HepG2 (cell line): ENCODE measurements at regions not wholly inside any gene's neighbourhood (a gene's known extent, or its start where the extent isn't known, plus 50 kb on each side); places are given as distances from the start of the nearest gene placed in this dataset.

Source experiments
- ATAC-seq: fragments of 200-7000 bp; cut with Tn5 transposase; 3 replicates; pipeline ENCODE4 v1.9.1; 2020; ENCODE audit warnings: mild to moderate bottlenecking, moderate library complexity
- BruUV-seq: library from RNA; stranded (reverse); fragments of 400-500 nt; replicated peaks from 2 replicates; lab custom pipeline; 2021; lab: Mats Ljungman, UMichigan
- CTCF ChIA-PET: fragments of 300-600 bp; formaldehyde crosslinking; extraction: SDS; loops from one replicate; lab custom pipeline; 2021; ENCODE audit warnings: low total read pairs, inconsistent platforms, low intra/inter-chr PET ratio; lab: Yijun Ruan, JAX
- POLR2A ChIA-PET: fragments of 350-600 bp; sonication (Branson Sonifier 250); formaldehyde crosslinking; loops from one replicate; lab custom pipeline; 2020; ENCODE audit warnings: antibody characterized with exemption, inconsistent platforms; lab: Yijun Ruan, JAX
- DNase-seq: peaks from one replicate; pipeline ENCODE4 v3.0.0-alpha.2; 2015; ENCODE audit warnings: low spot score
- FAIRE-seq: peaks from 3 replicates; lab custom pipeline; 2011; peaks lifted over from hg19 to GRCh38; lab: Jason Lieb, UNC
- H2AFZ ChIP-seq: one replicate; pipeline ENCODE4 v1.6.1; 2011; ENCODE audit warnings: low read length, inconsistent platforms
- H3K27ac ChIP-seq: fragments of 300-600 bp; 3 replicates; pipeline ENCODE4 v1.8.0; 2011; ENCODE audit warnings: mixed run types, mild to moderate bottlenecking, mixed read lengths, low read length, inconsistent platforms; ENCODE audit not compliant: insufficient read depth; ENCODE audit errors: extremely low read length
- H3K27me3 ChIP-seq, 2 experiments: fragments of 200-600 bp in 1 of 2; 2 replicates in 1 of 2; 3 replicates in 1 of 2; pipeline versions ENCODE4 v1.6.0 to v1.8.0; 2011; ENCODE audit warnings: low read length in 2 of 2, mild to moderate bottlenecking in 2 of 2, moderate library complexity in 2 of 2, inconsistent platforms in 1 of 2; ENCODE audit not compliant: insufficient read depth in 2 of 2, control insufficient read depth in 1 of 2
- H3K36me3 ChIP-seq, 2 experiments: fragments of 200-600 bp in 1 of 2; replicated peaks in 1 of 2; 2 replicates in 1 of 2; 3 replicates in 1 of 2; pipeline versions ENCODE4 v1.5.1 to v1.8.0; 2011; ENCODE audit warnings: low read length in 2 of 2, inconsistent platforms in 1 of 2; ENCODE audit not compliant: insufficient read depth in 2 of 2, control insufficient read depth in 1 of 2
- H3K4me1 ChIP-seq: 2 replicates; pipeline ENCODE4 v1.5.1; 2012; ENCODE audit warnings: low read length, inconsistent platforms; ENCODE audit not compliant: insufficient read depth
- H3K4me2 ChIP-seq: 2 replicates; pipeline ENCODE4 v1.6.0; 2011; ENCODE audit warnings: low read depth, low read length, inconsistent platforms
- H3K4me3 ChIP-seq, 3 experiments: fragments of 200-600 bp in 1 of 3; sonication (generic), shearing (Covaris generic) in 1 of 3; replicated peaks in 1 of 3; 2 replicates each; pipeline ENCODE4 v1.5.1; 2011 to 2016; ENCODE audit warnings: low read length in 3 of 3, inconsistent platforms in 2 of 3, low read depth in 2 of 3, mild to moderate bottlenecking in 2 of 3, control low read depth in 1 of 3, mixed read lengths in 1 of 3; ENCODE audit not compliant: insufficient read depth in 1 of 3
- H3K79me2 ChIP-seq: one replicate; pipeline ENCODE4 v1.6.1; 2011; ENCODE audit warnings: low read length, inconsistent platforms; ENCODE audit not compliant: insufficient read depth
- H3K9ac ChIP-seq: 2 replicates; pipeline ENCODE4 v1.6.0; 2011; ENCODE audit warnings: mild to moderate bottlenecking, low read depth, low read length, inconsistent platforms; ENCODE audit not compliant: insufficient read depth
- H3K9me3 ChIP-seq: 2 replicates; pipeline ENCODE4 v1.5.1; 2012; ENCODE audit warnings: mild to moderate bottlenecking, low read length
- H4K20me1 ChIP-seq: 2 replicates; pipeline ENCODE4 v1.6.0; 2011; ENCODE audit warnings: inconsistent platforms, mild to moderate bottlenecking, low read length, moderate library complexity; ENCODE audit not compliant: insufficient read depth
- ATF1 ChIP-seq: IDR thresholded peaks from 2 replicates; pipeline ENCODE4 v1.6.1; 2016; ENCODE audit warnings: mild to moderate bottlenecking, control low read depth
- ETV6 ChIP-seq: sonication (generic); formaldehyde crosslinking; conservative IDR thresholded peaks from 2 replicates; pipeline ENCODE4 v1.4.0; 2020; ENCODE audit warnings: missing genetic modification reagents
- MZF1 ChIP-seq: sonication (generic); formaldehyde crosslinking; IDR thresholded peaks from 2 replicates; pipeline ENCODE4 v1.8.1; 2023; ENCODE audit warnings: mild to moderate bottlenecking, missing genetic modification reagents, borderline replicate concordance
- RBM39 ChIP-seq: fragments of 200-400 bp; formaldehyde crosslinking; IDR thresholded peaks from one replicate; pipeline ENCODE4 v1.6.1; 2018; ENCODE audit warnings: antibody characterized with exemption, mild to moderate bottlenecking, low read depth, low read length; ENCODE audit not compliant: poor library complexity, severe bottlenecking
- TSC22D2 ChIP-seq: sonication (generic); formaldehyde crosslinking; IDR thresholded peaks from 2 replicates; pipeline ENCODE4 v1.5.1; 2020; ENCODE audit warnings: missing genetic modification reagents, mild to moderate bottlenecking, borderline replicate concordance
- ZFP62 ChIP-seq: sonication (generic); formaldehyde crosslinking; IDR thresholded peaks from 2 replicates; pipeline ENCODE4 v1.4.0; 2020; ENCODE audit warnings: missing genetic modification reagents
- ZNF777 ChIP-seq: sonication (generic); formaldehyde crosslinking; IDR thresholded peaks from 2 replicates; pipeline ENCODE4 v1.4.0; 2020; ENCODE audit warnings: missing genetic modification reagents
- WGBS: methylation state at CpG from one replicate; pipeline ENCODE4 v1.1.6; 2017; ENCODE audit warnings: low lambda C conversion rate; 5-methylcytosine and 5-hydroxymethylcytosine counted together
- in situ Hi-C: cut with HindIII; loops from 2 replicates; pipeline ENCODE4 v1.10.0; 2017; ENCODE audit warnings: low pct_unique_long_range_greater_than_20kb; ENCODE audit not compliant: extremely low pct_ligation_motif_present
- intact Hi-C: fragments of 100-400 bp; cut with micrococcal nuclease; formaldehyde crosslinking; loops from one replicate; pipeline ENCODE4 v1.10.0; 2022; ENCODE audit not compliant: unreplicated experiment
- TF ChIP-seq, protein P1 (sequence below): sonication (generic); formaldehyde crosslinking; IDR thresholded peaks from 2 replicates; pipeline ENCODE4 v1.4.0; 2020; ENCODE audit warnings: missing genetic modification reagents
- TF ChIP-seq, protein P2 (sequence below): sonication (generic); formaldehyde crosslinking; IDR thresholded peaks from 2 replicates; pipeline ENCODE4 v1.4.0; 2020; ENCODE audit warnings: mild to moderate bottlenecking, missing genetic modification reagents
- TF ChIP-seq, protein P3 (sequence below): sonication (generic); formaldehyde crosslinking; IDR thresholded peaks from 2 replicates; pipeline ENCODE4 v1.4.0; 2020; ENCODE audit warnings: missing genetic modification reagents
- TF ChIP-seq, protein P4 (sequence below): sonication (generic); formaldehyde crosslinking; IDR thresholded peaks from 2 replicates; pipeline ENCODE4 v1.9.0; 2021; ENCODE audit warnings: missing genetic modification reagents, borderline replicate concordance
- TF ChIP-seq, protein P5 (sequence below): sonication (generic); formaldehyde crosslinking; IDR thresholded peaks from 2 replicates; pipeline ENCODE4 v1.4.0; 2020; ENCODE audit warnings: low read depth, mild to moderate bottlenecking, missing genetic modification reagents

DNA sequence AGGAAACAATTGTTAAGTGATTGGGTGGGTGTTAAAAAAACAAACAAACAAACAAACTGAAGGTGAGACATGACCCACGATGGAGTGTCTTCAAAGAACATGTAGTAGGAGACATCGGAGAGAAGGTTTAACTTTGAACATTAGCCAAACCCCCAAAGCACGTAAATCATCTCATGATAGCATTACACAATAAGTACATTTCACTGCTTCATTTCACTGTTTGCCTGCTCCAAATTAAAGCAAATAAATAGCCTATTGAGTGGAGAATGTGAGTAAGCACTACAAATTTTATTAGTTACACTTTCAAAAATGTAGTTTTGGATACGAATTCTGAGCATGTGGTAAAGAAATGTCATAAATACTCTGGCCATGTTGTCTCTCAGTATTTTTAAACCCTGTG is 287.0 kb downstream of the SI start:
- H3K9me3 ChIP-seq, result no peaks in the 10 kb centered on the region; the same call in 1 of the 2 replicates
- no peak overlapping the region for H3K27ac ChIP-seq
- intact Hi-C loops (loop anchor here (10.0 kb wide), 1 partner anchor 394 kb away; no protein-coding TSS in a partner anchor), in situ Hi-C loops (no loop called here)
- H4K20me1 ChIP-seq, result no peaks in the 10 kb centered on the region
- no peaks in the 10 kb centered on the region for H3K36me3 ChIP-seq
- DNase-seq, result no peak
- WGBS, result 3% methylated on average over 4 of the region's 4 CpGs
- FAIRE-seq, result no peak
- H3K79me2 ChIP-seq, result no peaks in the 10 kb centered on the region
- no peaks in the 10 kb centered on the region for H3K27me3 ChIP-seq
- H3K4me2 ChIP-seq, result no peak overlapping the region
- no peaks in the 10 kb centered on the region for H3K4me1 ChIP-seq
- H3K4me3 ChIP-seq, result no peak overlapping the region
- no peak overlapping the region for H2AFZ ChIP-seq
- H3K9ac ChIP-seq, result no peak overlapping the region
- CTCF ChIA-PET, result no interaction called here
- POLR2A ChIA-PET, result no interaction called here
- no TSS peak for BruUV-seq
- no peak for ATAC-seq
- TF ChIP-seq TSC22D2, result no peak
- TF ChIP-seq ATF1 (CRISPR knock-in tag), result no peak
- TF ChIP-seq RBM39, result no peak
- no peak for TF ChIP-seq ETV6
- TF ChIP-seq, protein P1, sequence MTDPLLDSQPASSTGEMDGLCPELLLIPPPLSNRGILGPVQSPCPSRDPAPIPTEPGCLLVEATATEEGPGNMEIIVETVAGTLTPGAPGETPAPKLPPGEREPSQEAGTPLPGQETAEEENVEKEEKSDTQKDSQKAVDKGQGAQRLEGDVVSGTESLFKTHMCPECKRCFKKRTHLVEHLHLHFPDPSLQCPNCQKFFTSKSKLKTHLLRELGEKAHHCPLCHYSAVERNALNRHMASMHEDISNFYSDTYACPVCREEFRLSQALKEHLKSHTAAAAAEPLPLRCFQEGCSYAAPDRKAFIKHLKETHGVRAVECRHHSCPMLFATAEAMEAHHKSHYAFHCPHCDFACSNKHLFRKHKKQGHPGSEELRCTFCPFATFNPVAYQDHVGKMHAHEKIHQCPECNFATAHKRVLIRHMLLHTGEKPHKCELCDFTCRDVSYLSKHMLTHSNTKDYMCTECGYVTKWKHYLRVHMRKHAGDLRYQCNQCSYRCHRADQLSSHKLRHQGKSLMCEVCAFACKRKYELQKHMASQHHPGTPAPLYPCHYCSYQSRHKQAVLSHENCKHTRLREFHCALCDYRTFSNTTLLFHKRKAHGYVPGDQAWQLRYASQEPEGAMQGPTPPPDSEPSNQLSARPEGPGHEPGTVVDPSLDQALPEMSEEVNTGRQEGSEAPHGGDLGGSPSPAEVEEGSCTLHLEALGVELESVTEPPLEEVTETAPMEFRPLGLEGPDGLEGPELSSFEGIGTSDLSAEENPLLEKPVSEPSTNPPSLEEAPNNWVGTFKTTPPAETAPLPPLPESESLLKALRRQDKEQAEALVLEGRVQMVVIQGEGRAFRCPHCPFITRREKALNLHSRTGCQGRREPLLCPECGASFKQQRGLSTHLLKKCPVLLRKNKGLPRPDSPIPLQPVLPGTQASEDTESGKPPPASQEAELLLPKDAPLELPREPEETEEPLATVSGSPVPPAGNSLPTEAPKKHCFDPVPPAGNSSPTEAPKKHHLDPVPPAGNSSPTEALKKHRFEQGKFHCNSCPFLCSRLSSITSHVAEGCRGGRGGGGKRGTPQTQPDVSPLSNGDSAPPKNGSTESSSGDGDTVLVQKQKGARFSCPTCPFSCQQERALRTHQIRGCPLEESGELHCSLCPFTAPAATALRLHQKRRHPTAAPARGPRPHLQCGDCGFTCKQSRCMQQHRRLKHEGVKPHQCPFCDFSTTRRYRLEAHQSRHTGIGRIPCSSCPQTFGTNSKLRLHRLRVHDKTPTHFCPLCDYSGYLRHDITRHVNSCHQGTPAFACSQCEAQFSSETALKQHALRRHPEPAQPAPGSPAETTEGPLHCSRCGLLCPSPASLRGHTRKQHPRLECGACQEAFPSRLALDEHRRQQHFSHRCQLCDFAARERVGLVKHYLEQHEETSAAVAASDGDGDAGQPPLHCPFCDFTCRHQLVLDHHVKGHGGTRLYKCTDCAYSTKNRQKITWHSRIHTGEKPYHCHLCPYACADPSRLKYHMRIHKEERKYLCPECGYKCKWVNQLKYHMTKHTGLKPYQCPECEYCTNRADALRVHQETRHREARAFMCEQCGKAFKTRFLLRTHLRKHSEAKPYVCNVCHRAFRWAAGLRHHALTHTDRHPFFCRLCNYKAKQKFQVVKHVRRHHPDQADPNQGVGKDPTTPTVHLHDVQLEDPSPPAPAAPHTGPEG (CRISPR knock-in tag), result no peak
- TF ChIP-seq, protein P2, sequence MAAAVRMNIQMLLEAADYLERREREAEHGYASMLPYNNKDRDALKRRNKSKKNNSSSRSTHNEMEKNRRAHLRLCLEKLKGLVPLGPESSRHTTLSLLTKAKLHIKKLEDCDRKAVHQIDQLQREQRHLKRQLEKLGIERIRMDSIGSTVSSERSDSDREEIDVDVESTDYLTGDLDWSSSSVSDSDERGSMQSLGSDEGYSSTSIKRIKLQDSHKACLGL (CRISPR knock-in tag), result no peak
- TF ChIP-seq, protein P3, sequence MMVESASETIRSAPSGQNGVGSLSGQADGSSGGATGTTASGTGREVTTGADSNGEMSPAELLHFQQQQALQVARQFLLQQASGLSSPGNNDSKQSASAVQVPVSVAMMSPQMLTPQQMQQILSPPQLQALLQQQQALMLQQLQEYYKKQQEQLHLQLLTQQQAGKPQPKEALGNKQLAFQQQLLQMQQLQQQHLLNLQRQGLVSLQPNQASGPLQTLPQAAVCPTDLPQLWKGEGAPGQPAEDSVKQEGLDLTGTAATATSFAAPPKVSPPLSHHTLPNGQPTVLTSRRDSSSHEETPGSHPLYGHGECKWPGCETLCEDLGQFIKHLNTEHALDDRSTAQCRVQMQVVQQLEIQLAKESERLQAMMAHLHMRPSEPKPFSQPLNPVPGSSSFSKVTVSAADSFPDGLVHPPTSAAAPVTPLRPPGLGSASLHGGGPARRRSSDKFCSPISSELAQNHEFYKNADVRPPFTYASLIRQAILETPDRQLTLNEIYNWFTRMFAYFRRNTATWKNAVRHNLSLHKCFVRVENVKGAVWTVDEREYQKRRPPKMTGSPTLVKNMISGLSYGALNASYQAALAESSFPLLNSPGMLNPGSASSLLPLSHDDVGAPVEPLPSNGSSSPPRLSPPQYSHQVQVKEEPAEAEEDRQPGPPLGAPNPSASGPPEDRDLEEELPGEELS (CRISPR knock-in tag), result no peak
- TF ChIP-seq, protein P4, sequence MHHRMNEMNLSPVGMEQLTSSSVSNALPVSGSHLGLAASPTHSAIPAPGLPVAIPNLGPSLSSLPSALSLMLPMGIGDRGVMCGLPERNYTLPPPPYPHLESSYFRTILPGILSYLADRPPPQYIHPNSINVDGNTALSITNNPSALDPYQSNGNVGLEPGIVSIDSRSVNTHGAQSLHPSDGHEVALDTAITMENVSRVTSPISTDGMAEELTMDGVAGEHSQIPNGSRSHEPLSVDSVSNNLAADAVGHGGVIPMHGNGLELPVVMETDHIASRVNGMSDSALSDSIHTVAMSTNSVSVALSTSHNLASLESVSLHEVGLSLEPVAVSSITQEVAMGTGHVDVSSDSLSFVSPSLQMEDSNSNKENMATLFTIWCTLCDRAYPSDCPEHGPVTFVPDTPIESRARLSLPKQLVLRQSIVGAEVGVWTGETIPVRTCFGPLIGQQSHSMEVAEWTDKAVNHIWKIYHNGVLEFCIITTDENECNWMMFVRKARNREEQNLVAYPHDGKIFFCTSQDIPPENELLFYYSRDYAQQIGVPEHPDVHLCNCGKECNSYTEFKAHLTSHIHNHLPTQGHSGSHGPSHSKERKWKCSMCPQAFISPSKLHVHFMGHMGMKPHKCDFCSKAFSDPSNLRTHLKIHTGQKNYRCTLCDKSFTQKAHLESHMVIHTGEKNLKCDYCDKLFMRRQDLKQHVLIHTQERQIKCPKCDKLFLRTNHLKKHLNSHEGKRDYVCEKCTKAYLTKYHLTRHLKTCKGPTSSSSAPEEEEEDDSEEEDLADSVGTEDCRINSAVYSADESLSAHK (CRISPR knock-in tag), result no peak
- TF ChIP-seq MZF1 (CRISPR knock-in tag), result no peak
- TF ChIP-seq ZNF777 (CRISPR knock-in tag), result no peak
- no peak for TF ChIP-seq ZFP62
- TF ChIP-seq, protein P5, sequence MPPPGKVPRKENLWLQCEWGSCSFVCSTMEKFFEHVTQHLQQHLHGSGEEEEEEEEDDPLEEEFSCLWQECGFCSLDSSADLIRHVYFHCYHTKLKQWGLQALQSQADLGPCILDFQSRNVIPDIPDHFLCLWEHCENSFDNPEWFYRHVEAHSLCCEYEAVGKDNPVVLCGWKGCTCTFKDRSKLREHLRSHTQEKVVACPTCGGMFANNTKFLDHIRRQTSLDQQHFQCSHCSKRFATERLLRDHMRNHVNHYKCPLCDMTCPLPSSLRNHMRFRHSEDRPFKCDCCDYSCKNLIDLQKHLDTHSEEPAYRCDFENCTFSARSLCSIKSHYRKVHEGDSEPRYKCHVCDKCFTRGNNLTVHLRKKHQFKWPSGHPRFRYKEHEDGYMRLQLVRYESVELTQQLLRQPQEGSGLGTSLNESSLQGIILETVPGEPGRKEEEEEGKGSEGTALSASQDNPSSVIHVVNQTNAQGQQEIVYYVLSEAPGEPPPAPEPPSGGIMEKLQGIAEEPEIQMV (CRISPR knock-in tag), result no peak
